IMR-90 (cell line): ENCODE measurements at regions not wholly inside any gene's neighbourhood (a gene's known extent, or its start where the extent isn't known, plus 50 kb on each side); places are given as distances from the start of the nearest gene placed in this dataset.
"Not testable (repeated sequence)": the region's sequence is repeated elsewhere in the genome, so short reads cannot be mapped to it uniquely, and the experiment has no call there.

Experiments used
- ATAC-seq: fragments of 200-7000 bp; cut with Tn5 transposase; 2 replicates; pipeline ENCODE4 v1.9.1; 2020; ENCODE audit warnings: low read depth, mild to moderate bottlenecking, moderate library complexity
- BruUV-seq: library from RNA; stranded (reverse); fragments of 400-500 nt; replicated peaks from 2 replicates; lab custom pipeline; 2021; lab: Mats Ljungman, UMichigan
- CTCF ChIA-PET: fragments of 300-600 bp; formaldehyde crosslinking; extraction: SDS; loops from one replicate; lab custom pipeline; 2021; ENCODE audit warnings: antibody characterized with exemption; lab: Yijun Ruan, JAX
- POLR2A ChIA-PET: fragments of 300-600 bp; sonication (Branson Sonifier 250); formaldehyde crosslinking; loops from one replicate; lab custom pipeline; 2022; ENCODE audit warnings: antibody characterized with exemption; ENCODE audit not compliant: unreplicated experiment; lab: Charles Lee
- DNase-seq: peaks from one replicate; pipeline ENCODE4 v3.0.0; 2013
- H2AFZ ChIP-seq: replicated peaks from 2 replicates; pipeline ENCODE3; 2013; ENCODE audit warnings: low read length, mild to moderate bottlenecking; ENCODE audit not compliant: poor library complexity
- H2AK5ac ChIP-seq: 2 replicates; pipeline ENCODE4 v1.6.1; 2013; ENCODE audit warnings: low read depth, low read length, inconsistent platforms
- H2AK9ac ChIP-seq: replicated peaks from 2 replicates; pipeline ENCODE3; 2013; ENCODE audit warnings: mild to moderate bottlenecking, low read depth, low read length, moderate library complexity; ENCODE audit not compliant: poor library complexity
- H2BK120ac ChIP-seq: 2 replicates; pipeline ENCODE4 v1.6.1; 2013; ENCODE audit warnings: low read depth, low read length, inconsistent platforms
- H2BK15ac ChIP-seq: 3 replicates; pipeline ENCODE4 v1.6.1; 2013; ENCODE audit warnings: low read depth, low read length, inconsistent platforms
- H2BK20ac ChIP-seq: 2 replicates; pipeline ENCODE4 v1.6.1; 2013; ENCODE audit warnings: low read depth, mild to moderate bottlenecking, inconsistent platforms, low read length, moderate library complexity
- H2BK5ac ChIP-seq: 2 replicates; pipeline ENCODE4 v1.6.1; 2013; ENCODE audit warnings: mild to moderate bottlenecking, low read depth, low read length, inconsistent platforms; ENCODE audit not compliant: poor library complexity, severe bottlenecking
- H3K14ac ChIP-seq: replicated peaks from 2 replicates; pipeline ENCODE4 v1.6.1; 2013; ENCODE audit warnings: low read depth, low read length, inconsistent platforms
- H3K18ac ChIP-seq: 2 replicates; pipeline ENCODE4 v1.6.1; 2013; ENCODE audit warnings: low read depth, low read length, control low read depth
- H3K23ac ChIP-seq: 2 replicates; pipeline ENCODE4 v1.6.1; 2013; ENCODE audit warnings: low read depth, low read length, inconsistent platforms
- H3K27ac ChIP-seq: 2 replicates; pipeline ENCODE4 v1.5.1; 2013; ENCODE audit warnings: mild to moderate bottlenecking, control low read depth, low read length; ENCODE audit not compliant: insufficient read depth
- H3K27me3 ChIP-seq: 2 replicates; pipeline ENCODE4 v1.6.1; 2013; ENCODE audit warnings: low read length; ENCODE audit not compliant: control insufficient read depth, insufficient read depth
- H3K36me3 ChIP-seq: 2 replicates; pipeline ENCODE4 v1.6.1; 2013; ENCODE audit warnings: low read length, mixed read lengths; ENCODE audit not compliant: control insufficient read depth, insufficient read depth
- H3K4ac ChIP-seq: 2 replicates; pipeline ENCODE4 v1.6.1; 2013; ENCODE audit warnings: low read depth, low read length, inconsistent platforms
- H3K4me1 ChIP-seq: 2 replicates; pipeline ENCODE4 v1.6.1; 2013; ENCODE audit warnings: low read length, mixed read lengths; ENCODE audit not compliant: control insufficient read depth, insufficient read depth
- H3K4me2 ChIP-seq: 2 replicates; pipeline ENCODE4 v1.6.1; 2013; ENCODE audit warnings: low read depth, mild to moderate bottlenecking, control low read depth, low read length, moderate library complexity
- H3K4me3 ChIP-seq: 2 replicates; pipeline ENCODE4 v1.5.1; 2013; ENCODE audit warnings: low read depth, mild to moderate bottlenecking, control low read depth, low read length, moderate library complexity; ENCODE audit not compliant: insufficient read depth
- H3K56ac ChIP-seq: 2 replicates; pipeline ENCODE4 v1.6.1; 2013; ENCODE audit warnings: low read length, inconsistent platforms; ENCODE audit not compliant: insufficient read depth; ENCODE audit errors: extremely low read depth
- H3K79me1 ChIP-seq, 2 experiments: 2 replicates each; pipeline ENCODE4 v1.6.1; 2013; ENCODE audit warnings: low read length in 2 of 2, inconsistent platforms in 1 of 2, low read depth in 1 of 2
- H3K9ac ChIP-seq: 2 replicates; pipeline ENCODE4 v1.6.1; 2013; ENCODE audit warnings: low read depth, low read length, control low read depth
- H3K9me1 ChIP-seq: 2 replicates; pipeline ENCODE4 v1.6.1; 2013; ENCODE audit warnings: low read length, inconsistent platforms; ENCODE audit not compliant: insufficient read depth
- H3K9me3 ChIP-seq: 2 replicates; pipeline ENCODE4 v1.6.1; 2013; ENCODE audit warnings: low read length; ENCODE audit not compliant: control insufficient read depth, insufficient read depth
- H4K20me1 ChIP-seq: 2 replicates; pipeline ENCODE4 v1.6.1; 2013; ENCODE audit warnings: low read length, inconsistent platforms; ENCODE audit not compliant: insufficient read depth
- H4K5ac ChIP-seq: 2 replicates; pipeline ENCODE4 v1.6.1; 2013; ENCODE audit warnings: mild to moderate bottlenecking, low read depth, low read length, control low read depth
- H4K8ac ChIP-seq, 2 experiments: 2 replicates each; pipeline ENCODE4 v1.6.1; 2013; ENCODE audit warnings: low read depth in 2 of 2, low read length in 2 of 2, control low read depth in 1 of 2, inconsistent platforms in 1 of 2
- H4K91ac ChIP-seq: 2 replicates; pipeline ENCODE4 v1.6.1; 2013; ENCODE audit warnings: low read depth, low read length, inconsistent platforms; ENCODE audit not compliant: insufficient read depth
- BHLHE40 ChIP-seq: fragments of 150-350 bp; IDR thresholded peaks from 2 replicates; pipeline ENCODE4 v1.6.1; 2016; ENCODE audit warnings: mild to moderate bottlenecking, low read depth, low read length
- CEBPB ChIP-seq: IDR thresholded peaks from 2 replicates; pipeline ENCODE4 v1.6.1; 2012; ENCODE audit warnings: low read depth, low read length, improper control_type of control experiment
- CHD1 ChIP-seq: IDR thresholded peaks from 2 replicates; pipeline ENCODE4 v1.6.1; 2012; ENCODE audit warnings: low read depth, low read length, improper control_type of control experiment
- FOS ChIP-seq: fragments of 150-350 bp; IDR thresholded peaks from 2 replicates; pipeline ENCODE4 v1.6.1; 2016; ENCODE audit warnings: low read depth, low read length
- MAFK ChIP-seq: IDR thresholded peaks from 2 replicates; pipeline ENCODE4 v1.6.1; 2012; ENCODE audit warnings: low read depth, low read length, improper control_type of control experiment
- MAZ ChIP-seq: IDR thresholded peaks from 2 replicates; pipeline ENCODE4 v1.6.1; 2012; ENCODE audit warnings: low read depth, mild to moderate bottlenecking, low read length, improper control_type of control experiment, moderate library complexity, borderline replicate concordance
- NFE2L2 ChIP-seq: fragments of 150-350 bp; IDR thresholded peaks from 2 replicates; pipeline ENCODE4 v1.6.1; 2016; ENCODE audit warnings: low read depth, mild to moderate bottlenecking, low read length
- POLR2A ChIP-seq: IDR thresholded peaks from 2 replicates; pipeline ENCODE4 v1.6.1; 2012; ENCODE audit warnings: mild to moderate bottlenecking, low read depth, low read length
- SMC3 ChIP-seq: fragments of 150-350 bp; IDR thresholded peaks from 2 replicates; pipeline ENCODE4 v1.6.1; 2016; ENCODE audit warnings: low read depth, mild to moderate bottlenecking, antibody characterized with exemption, low read length, moderate library complexity
- WGBS, 2 experiments: methylation state at CpG; one replicate each; pipeline versions ENCODE4 v1.1.5 to v1.1.7; 2013; ENCODE audit warnings: missing lambda C conversion rate in 2 of 2; ENCODE audit not compliant: insufficient read length in 1 of 2; ENCODE audit errors: extremely low coverage in 2 of 2; 5-methylcytosine and 5-hydroxymethylcytosine counted together
- dilution Hi-C: fragments of 300-500 bp; cut with HindIII; formaldehyde crosslinking; loops from one replicate; pipeline ENCODE4 v1.14.3; 2018; ENCODE audit warnings: low sequenced_read_pairs; ENCODE audit not compliant: unreplicated experiment
- in situ Hi-C: fragments of 300-500 bp; cut with MboI; formaldehyde crosslinking; loops from 3 replicates; pipeline ENCODE4 v1.14.3; 2019; ENCODE audit warnings: low sequenced_read_pairs, inconsistent platforms, mixed read lengths
- intact Hi-C: fragments of 100-400 bp; cut with micrococcal nuclease; formaldehyde crosslinking; loops from 2 replicates; pipeline ENCODE4 v1.10.0; 2022
- TF ChIP-seq, protein P1 (sequence below): fragments of 150-350 bp; IDR thresholded peaks from 2 replicates; pipeline ENCODE4 v1.6.1; 2017; ENCODE audit warnings: mild to moderate bottlenecking, antibody characterized with exemption, low read length, low read depth

DNA sequence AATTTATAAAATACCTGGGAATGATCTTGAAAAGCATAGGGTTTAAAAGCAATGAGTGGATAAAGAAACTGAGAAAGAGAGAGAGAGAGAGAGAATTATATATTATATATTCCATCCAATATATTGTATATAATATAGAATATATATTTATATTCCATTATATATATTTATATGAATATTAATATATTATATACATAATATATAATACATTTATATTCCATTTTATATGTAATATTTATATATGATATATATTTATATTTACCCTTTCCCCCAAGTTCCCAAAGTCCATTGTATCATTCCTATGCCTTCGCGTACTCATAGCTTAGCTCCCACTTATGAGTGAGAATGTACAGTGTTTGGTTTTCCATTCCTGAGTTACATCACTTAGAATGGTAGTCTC lies 69.9 kb upstream of the SLC35F3 start:
- CTCF ChIA-PET, result no interaction called here
- Histone ChIP-seq H3K27me3 (no peaks in the 10 kb centered on the region), H4K5ac (no peak overlapping the region), H2AK5ac (no peak overlapping the region), H2BK120ac (no peak overlapping the region), H3K18ac (no peak overlapping the region), H3K4me2 (no peak overlapping the region), H4K91ac (no peak overlapping the region), H3K23ac (no peak overlapping the region), H2BK20ac (no peak overlapping the region), H3K9ac (no peak overlapping the region), H3K56ac (no peak overlapping the region), H2AFZ (no peak overlapping the region), H2BK5ac (no peak overlapping the region), H3K14ac (no peak overlapping the region), H3K27ac (no peak overlapping the region), H3K4me1 (no peaks in the 10 kb centered on the region), H3K36me3 (no peaks in the 10 kb centered on the region), H4K20me1 (no peaks in the 10 kb centered on the region), H3K9me1 (no peaks in the 10 kb centered on the region), H2BK15ac (no peak overlapping the region), H3K9me3 (peaks cover 4% of the 10 kb centered on the region; the same call in 1 of the 2 replicates), H2AK9ac (no peak overlapping the region), H3K4ac (no peak overlapping the region), H4K8ac (no peak overlapping the region), H3K4me3 (no peak overlapping the region), H3K79me1 (no peaks in the 10 kb centered on the region)
- DNase-seq (no peak), ATAC-seq (no peak)
- no peak for TF ChIP-seq POLR2A
- TF ChIP-seq, protein P1, sequence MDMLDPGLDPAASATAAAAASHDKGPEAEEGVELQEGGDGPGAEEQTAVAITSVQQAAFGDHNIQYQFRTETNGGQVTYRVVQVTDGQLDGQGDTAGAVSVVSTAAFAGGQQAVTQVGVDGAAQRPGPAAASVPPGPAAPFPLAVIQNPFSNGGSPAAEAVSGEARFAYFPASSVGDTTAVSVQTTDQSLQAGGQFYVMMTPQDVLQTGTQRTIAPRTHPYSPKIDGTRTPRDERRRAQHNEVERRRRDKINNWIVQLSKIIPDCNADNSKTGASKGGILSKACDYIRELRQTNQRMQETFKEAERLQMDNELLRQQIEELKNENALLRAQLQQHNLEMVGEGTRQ, result no peak
- no peak for TF ChIP-seq SMC3
- no peak for TF ChIP-seq FOS
- TF ChIP-seq BHLHE40, result no peak
- no peak for TF ChIP-seq MAFK
- no peak for TF ChIP-seq CHD1
- TF ChIP-seq MAZ, result no peak
- no peak for TF ChIP-seq NFE2L2
- TF ChIP-seq CEBPB, result no peak
- dilution Hi-C loops, result no loop called here
- intact Hi-C loops, result no loop called here
- POLR2A ChIA-PET, result no interaction called here
- in situ Hi-C loops, result no loop called here
- no TSS peak for BruUV-seq
- no CpG with 5 or more reads among the region's 2 CpGs for WGBS, 2 experiments

DNA sequence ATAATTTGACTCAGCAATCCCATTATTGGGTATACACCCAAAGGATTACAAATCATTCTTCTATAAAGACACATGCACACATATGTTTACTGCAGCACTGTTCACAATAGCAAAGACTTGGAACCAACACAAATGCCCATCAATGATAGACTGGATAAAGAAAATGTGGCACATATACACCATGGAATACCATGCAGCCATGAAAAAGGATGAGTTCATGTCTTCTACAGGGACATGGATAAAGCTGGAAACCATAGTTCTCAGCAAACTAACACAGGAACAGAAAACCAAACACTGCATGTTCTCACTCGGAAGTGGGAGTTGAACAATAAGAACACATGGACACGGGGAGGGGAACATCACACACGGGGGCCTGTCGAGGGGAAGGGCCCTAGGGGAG lies 66.3 kb upstream of the SLC35F3 start:
- intact Hi-C loops, H3K23ac ChIP-seq, dilution Hi-C loops, DNase-seq, H2BK20ac ChIP-seq, H3K14ac ChIP-seq, H3K56ac ChIP-seq, H3K4me3 ChIP-seq, H2AK9ac ChIP-seq, H3K9ac ChIP-seq, H3K9me3 ChIP-seq, H2AFZ ChIP-seq, H2BK15ac ChIP-seq, H3K36me3 ChIP-seq, H4K8ac ChIP-seq, H4K20me1 ChIP-seq, H4K5ac ChIP-seq, H3K4me1 ChIP-seq, H2AK5ac ChIP-seq, H3K27me3 ChIP-seq, H2BK5ac ChIP-seq, BruUV-seq, H4K91ac ChIP-seq, H3K27ac ChIP-seq, H3K4me2 ChIP-seq, H3K18ac ChIP-seq, H3K79me1 ChIP-seq, in situ Hi-C loops, CTCF ChIA-PET, ATAC-seq, H2BK120ac ChIP-seq, H3K4ac ChIP-seq, POLR2A ChIA-PET, H3K9me1 ChIP-seq: not testable (repeated sequence)
- no CpG with 5 or more reads among the region's 4 CpGs for WGBS, 2 experiments
